HepG2 (cell line): ENCODE measurements at regions not wholly inside any gene's neighbourhood (a gene's known extent, or its start where the extent isn't known, plus 50 kb on each side); places are given as distances from the start of the nearest gene placed in this dataset.
"Not testable (repeated sequence)": the region's sequence is repeated elsewhere in the genome, so short reads cannot be mapped to it uniquely, and the experiment has no call there.

ENCODE experiments used
- ATAC-seq: fragments of 200-7000 bp; cut with Tn5 transposase; 3 replicates; pipeline ENCODE4 v1.9.1; 2020; ENCODE audit warnings: mild to moderate bottlenecking, moderate library complexity
- BruUV-seq: library from RNA; stranded (reverse); fragments of 400-500 nt; replicated peaks from 2 replicates; lab custom pipeline; 2021; lab: Mats Ljungman, UMichigan
- CTCF ChIA-PET: fragments of 300-600 bp; formaldehyde crosslinking; extraction: SDS; loops from one replicate; lab custom pipeline; 2021; ENCODE audit warnings: low total read pairs, inconsistent platforms, low intra/inter-chr PET ratio; lab: Yijun Ruan, JAX
- POLR2A ChIA-PET: fragments of 350-600 bp; sonication (Branson Sonifier 250); formaldehyde crosslinking; loops from one replicate; lab custom pipeline; 2020; ENCODE audit warnings: antibody characterized with exemption, inconsistent platforms; lab: Yijun Ruan, JAX
- DNase-seq: peaks from one replicate; pipeline ENCODE4 v3.0.0-alpha.2; 2015; ENCODE audit warnings: low spot score
- FAIRE-seq: peaks from 3 replicates; lab custom pipeline; 2011; peaks lifted over from hg19 to GRCh38; lab: Jason Lieb, UNC
- H2AFZ ChIP-seq: one replicate; pipeline ENCODE4 v1.6.1; 2011; ENCODE audit warnings: low read length, inconsistent platforms
- H3K27ac ChIP-seq: fragments of 300-600 bp; 3 replicates; pipeline ENCODE4 v1.8.0; 2011; ENCODE audit warnings: mixed run types, mild to moderate bottlenecking, mixed read lengths, low read length, inconsistent platforms; ENCODE audit not compliant: insufficient read depth; ENCODE audit errors: extremely low read length
- H3K27me3 ChIP-seq, 2 experiments: fragments of 200-600 bp in 1 of 2; 2 replicates in 1 of 2; 3 replicates in 1 of 2; pipeline versions ENCODE4 v1.6.0 to v1.8.0; 2011; ENCODE audit warnings: low read length in 2 of 2, mild to moderate bottlenecking in 2 of 2, moderate library complexity in 2 of 2, inconsistent platforms in 1 of 2; ENCODE audit not compliant: insufficient read depth in 2 of 2, control insufficient read depth in 1 of 2
- H3K36me3 ChIP-seq, 2 experiments: fragments of 200-600 bp in 1 of 2; replicated peaks in 1 of 2; 2 replicates in 1 of 2; 3 replicates in 1 of 2; pipeline versions ENCODE4 v1.5.1 to v1.8.0; 2011; ENCODE audit warnings: low read length in 2 of 2, inconsistent platforms in 1 of 2; ENCODE audit not compliant: insufficient read depth in 2 of 2, control insufficient read depth in 1 of 2
- H3K4me1 ChIP-seq: 2 replicates; pipeline ENCODE4 v1.5.1; 2012; ENCODE audit warnings: low read length, inconsistent platforms; ENCODE audit not compliant: insufficient read depth
- H3K4me2 ChIP-seq: 2 replicates; pipeline ENCODE4 v1.6.0; 2011; ENCODE audit warnings: low read depth, low read length, inconsistent platforms
- H3K4me3 ChIP-seq, 3 experiments: fragments of 200-600 bp in 1 of 3; sonication (generic), shearing (Covaris generic) in 1 of 3; replicated peaks in 1 of 3; 2 replicates each; pipeline ENCODE4 v1.5.1; 2011 to 2016; ENCODE audit warnings: low read length in 3 of 3, inconsistent platforms in 2 of 3, low read depth in 2 of 3, mild to moderate bottlenecking in 2 of 3, control low read depth in 1 of 3, mixed read lengths in 1 of 3; ENCODE audit not compliant: insufficient read depth in 1 of 3
- H3K79me2 ChIP-seq: one replicate; pipeline ENCODE4 v1.6.1; 2011; ENCODE audit warnings: low read length, inconsistent platforms; ENCODE audit not compliant: insufficient read depth
- H3K9ac ChIP-seq: 2 replicates; pipeline ENCODE4 v1.6.0; 2011; ENCODE audit warnings: mild to moderate bottlenecking, low read depth, low read length, inconsistent platforms; ENCODE audit not compliant: insufficient read depth
- H3K9me3 ChIP-seq: 2 replicates; pipeline ENCODE4 v1.5.1; 2012; ENCODE audit warnings: mild to moderate bottlenecking, low read length
- H4K20me1 ChIP-seq: 2 replicates; pipeline ENCODE4 v1.6.0; 2011; ENCODE audit warnings: inconsistent platforms, mild to moderate bottlenecking, low read length, moderate library complexity; ENCODE audit not compliant: insufficient read depth
- GATA4 ChIP-seq: sonication (generic); IDR thresholded peaks from 2 replicates; pipeline ENCODE4 v1.6.1; 2016; ENCODE audit warnings: antibody characterized with exemption, low read depth, borderline replicate concordance
- ZBTB3 ChIP-seq: sonication (generic); formaldehyde crosslinking; IDR thresholded peaks from 2 replicates; pipeline ENCODE4 v1.4.0; 2020; ENCODE audit warnings: low read depth, mild to moderate bottlenecking, moderate library complexity, missing genetic modification reagents, borderline replicate concordance
- ZFP62 ChIP-seq: sonication (generic); formaldehyde crosslinking; IDR thresholded peaks from 2 replicates; pipeline ENCODE4 v1.4.0; 2020; ENCODE audit warnings: missing genetic modification reagents
- WGBS: methylation state at CpG from one replicate; pipeline ENCODE4 v1.1.6; 2017; ENCODE audit warnings: low lambda C conversion rate; 5-methylcytosine and 5-hydroxymethylcytosine counted together
- in situ Hi-C: cut with HindIII; loops from 2 replicates; pipeline ENCODE4 v1.10.0; 2017; ENCODE audit warnings: low pct_unique_long_range_greater_than_20kb; ENCODE audit not compliant: extremely low pct_ligation_motif_present
- intact Hi-C: fragments of 100-400 bp; cut with micrococcal nuclease; formaldehyde crosslinking; loops from one replicate; pipeline ENCODE4 v1.10.0; 2022; ENCODE audit not compliant: unreplicated experiment

DNA sequence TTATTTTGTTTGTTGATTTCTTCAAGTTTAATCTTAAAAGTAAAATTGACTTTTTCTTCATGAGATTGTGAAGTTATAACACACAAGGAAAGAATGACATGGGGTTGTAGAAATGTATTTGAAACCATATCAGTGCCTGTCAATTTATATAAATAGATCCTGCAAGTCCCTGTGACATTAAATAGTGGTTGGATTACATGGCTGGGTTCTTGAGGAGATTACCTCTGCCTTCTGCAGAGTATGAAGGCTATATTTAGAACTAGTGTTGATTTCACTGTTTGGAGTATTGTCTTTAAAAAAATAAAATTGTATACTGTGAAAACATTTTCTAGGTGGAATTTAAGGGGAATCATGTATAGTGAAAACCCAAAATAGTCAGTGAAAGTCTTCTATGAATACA lies 385.8 kb upstream of the SMIM30 start:
- TF ChIP-seq GATA4 (no peak), ZFP62 (CRISPR knock-in tag) (no peak), ZBTB3 (CRISPR knock-in tag) (no peak)
- H3K27ac ChIP-seq, result no peak overlapping the region
- H4K20me1 ChIP-seq, result no peaks in the 10 kb centered on the region
- in situ Hi-C loops (no loop called here), intact Hi-C loops (no loop called here)
- no TSS peak for BruUV-seq
- ATAC-seq, result no peak
- no peaks in the 10 kb centered on the region for H3K36me3 ChIP-seq
- H3K79me2 ChIP-seq, result no peaks in the 10 kb centered on the region
- no peak overlapping the region for H2AFZ ChIP-seq
- no peak overlapping the region for H3K4me2 ChIP-seq
- ChIA-PET POLR2A (no interaction called here), CTCF (no interaction called here)
- H3K9me3 ChIP-seq, result no peaks in the 10 kb centered on the region
- H3K4me3 ChIP-seq, result no peak overlapping the region
- FAIRE-seq, result no peak
- H3K4me1 ChIP-seq, result no peaks in the 10 kb centered on the region
- no peak for DNase-seq
- H3K27me3 ChIP-seq, result no peaks in the 10 kb centered on the region
- no peak overlapping the region for H3K9ac ChIP-seq

DNA sequence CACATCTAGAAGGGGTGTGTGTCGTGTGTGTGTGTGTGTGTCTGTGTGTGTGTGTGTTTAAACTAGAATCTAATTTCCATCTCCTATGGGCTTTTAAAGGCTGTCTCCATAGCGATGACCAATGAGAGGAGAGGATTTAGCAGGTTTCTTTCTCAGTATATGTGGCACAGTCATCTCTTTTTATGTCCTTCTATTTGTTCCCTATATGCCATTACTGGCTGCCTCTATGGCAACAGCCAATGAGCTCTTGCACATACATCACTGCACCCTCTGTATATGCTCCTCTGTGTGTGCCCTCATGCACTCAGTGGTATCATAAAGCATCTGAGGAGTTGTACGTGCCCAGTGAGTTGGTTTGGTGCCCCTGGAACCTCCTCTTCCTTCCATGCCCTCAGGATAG lies 378.2 kb upstream of the SMIM30 start:
- H3K27ac ChIP-seq, H3K4me2 ChIP-seq, H3K4me3 ChIP-seq, H3K36me3 ChIP-seq, H3K9ac ChIP-seq, H3K27me3 ChIP-seq, H3K79me2 ChIP-seq, ATAC-seq, H4K20me1 ChIP-seq, BruUV-seq, H3K9me3 ChIP-seq, in situ Hi-C loops, POLR2A ChIA-PET, FAIRE-seq, H3K4me1 ChIP-seq, CTCF ChIA-PET, intact Hi-C loops, H2AFZ ChIP-seq, DNase-seq: not testable (repeated sequence)
- 0% methylated on average over 2 of the region's 3 CpGs for WGBS

GRCh38 chr7:113494797-113495566 lies 376.6 kb upstream of the SMIM30 start:
- intact Hi-C loops, H3K27ac ChIP-seq, CTCF ChIA-PET, H3K4me2 ChIP-seq, H3K9me3 ChIP-seq, FAIRE-seq, H3K79me2 ChIP-seq, in situ Hi-C loops, H3K4me3 ChIP-seq, H3K27me3 ChIP-seq, H3K9ac ChIP-seq, H3K4me1 ChIP-seq, H2AFZ ChIP-seq, ATAC-seq, H4K20me1 ChIP-seq, DNase-seq, POLR2A ChIA-PET, H3K36me3 ChIP-seq, BruUV-seq: not testable (repeated sequence)
- 49% methylated on average over 6 of the region's 8 CpGs for WGBS
